NCI-H526 treated with DMSO at 0.1 percent for 48 hours (cell line): ENCODE measurements at regions not wholly inside any gene's neighbourhood (a gene's known extent, or its start where the extent isn't known, plus 50 kb on each side); places are given as distances from the start of the nearest gene placed in this dataset.

Source experiments
- DNase-seq: peaks from one replicate; lab custom pipeline; 2025; lab: John Stamatoyannopoulos, UW

- DNase-seq = no peak
Measured at GRCh38 chr14:51547260-51547659, 104.5 kb upstream of the FRMD6 start.

- DNase-seq = no peak
Measured at GRCh38 chr14:51547701-51548100, 104.0 kb upstream of the FRMD6 start.

- no peak for DNase-seq
Measured at GRCh38 chr14:51548187-51548586, 103.5 kb upstream of the FRMD6 start.

- DNase-seq = no peak
Measured at GRCh38 chr14:51550636-51551035, 101.1 kb upstream of the FRMD6 start.

GRCh38 chr14:51552275-51552674 lies 99.4 kb upstream of the FRMD6 start:
- no peak for DNase-seq

GRCh38 chr14:51552768-51553404 lies 98.8 kb upstream of the FRMD6 start:
- no peak for DNase-seq

- no peak for DNase-seq
Measured at GRCh38 chr14:51554339-51554920, 97.3 kb upstream of the FRMD6 start.

- no peak for DNase-seq
Measured at GRCh38 chr14:51554953-51555352, 96.8 kb upstream of the FRMD6 start.

- no peak for DNase-seq
Measured at GRCh38 chr14:51561141-51561540, 90.6 kb upstream of the FRMD6 start.

- no peak for DNase-seq
Measured at GRCh38 chr14:51562816-51563215, 88.9 kb upstream of the FRMD6 start.

GRCh38 chr14:51563560-51563959 lies 88.2 kb upstream of the FRMD6 start:
- DNase-seq = no peak

GRCh38 chr14:51564460-51564859 lies 87.2 kb upstream of the FRMD6 start:
- no peak for DNase-seq

- no peak for DNase-seq
Measured at GRCh38 chr14:51564986-51565604, 86.6 kb upstream of the FRMD6 start.

GRCh38 chr14:51566831-51567582 lies 84.7 kb upstream of the FRMD6 start:
- DNase-seq = no peak

- no peak for DNase-seq
Measured at GRCh38 chr14:51568366-51568765, 83.3 kb upstream of the FRMD6 start.

GRCh38 chr14:51573607-51574006 lies 78.1 kb upstream of the FRMD6 start:
- DNase-seq = no peak

- no peak for DNase-seq
Measured at GRCh38 chr14:51574009-51574408, 77.7 kb upstream of the FRMD6 start.

GRCh38 chr14:51575349-51576116 lies 76.2 kb upstream of the FRMD6 start:
- no peak for DNase-seq

- DNase-seq = no peak
Measured at GRCh38 chr14:51576117-51576430, 75.6 kb upstream of the FRMD6 start.

GRCh38 chr14:51576879-51577278 lies 74.8 kb upstream of the FRMD6 start:
- peak; percentile 65 for DNase-seq

GRCh38 chr14:51578853-51579252 lies 72.9 kb upstream of the FRMD6 start:
- no peak for DNase-seq
